Uterus (tissue), 3 donors: ENCODE measurements at regions not wholly inside any gene's neighbourhood (a gene's known extent, or its start where the extent isn't known, plus 50 kb on each side); places are given as distances from the start of the nearest gene placed in this dataset.

Experiments
- DNase-seq, 2 donors: peaks; one replicate each; pipeline ENCODE4 v3.0.0-alpha.2; 2019 to 2020
- H3K27ac ChIP-seq, 2 donors: fragments of 200-600 bp; sonication (generic); 1 replicate in 1 of 2; 2 replicates in 1 of 2; pipeline ENCODE4 v1.5.1; 2016 to 2018
- H3K27me3 ChIP-seq, 2 donors: fragments of 200-600 bp; sonication (generic); one replicate each; pipeline ENCODE4 v1.5.1; 2018 to 2019; ENCODE audit warnings: control low read depth in 1 of 2
- H3K36me3 ChIP-seq, 2 donors: fragments of 200-600 bp; sonication (generic); one replicate each; pipeline ENCODE4 v1.5.1; 2019; ENCODE audit warnings: control low read depth in 1 of 2
- H3K4me1 ChIP-seq, 2 donors: fragments of 200-600 bp; sonication (generic); one replicate each; pipeline ENCODE4 v1.5.1; 2018 to 2019; ENCODE audit warnings: control low read depth in 1 of 2
- H3K4me3 ChIP-seq, 2 donors: fragments of 200-600 bp; sonication (generic); 1 replicate in 1 of 2; 2 replicates in 1 of 2; pipeline ENCODE4 v1.5.1; 2018 to 2019; ENCODE audit warnings: mild to moderate bottlenecking in 1 of 2
- H3K9me3 ChIP-seq, 2 donors: fragments of 200-600 bp; sonication (generic); one replicate each; pipeline ENCODE4 v1.5.1; 2019; ENCODE audit warnings: control low read depth in 1 of 2
- CTCF ChIP-seq, 4 experiments: fragments of 200-600 bp in 2 of 4; fragments of 450-650 bp in 2 of 4; sonication (generic) in 2 of 4; IDR thresholded peaks; one replicate each; pipeline ENCODE4 v1.5.1; 2016 to 2019; ENCODE audit warnings: antibody characterized with exemption in 4 of 4, mild to moderate bottlenecking in 2 of 4, moderate library complexity in 1 of 4
- POLR2A ChIP-seq, 2 donors: fragments of 450-650 bp; IDR thresholded peaks; one replicate each; pipeline ENCODE4 v1.6.1; 2016; ENCODE audit warnings: antibody characterized with exemption in 2 of 2, mild to moderate bottlenecking in 1 of 2, moderate library complexity in 1 of 2
- intact Hi-C: fragments of 100-400 bp; cut with DNase I; formaldehyde crosslinking; loops from one replicate; pipeline ENCODE4 v1.15.1; 2023; ENCODE audit warnings: low total_unique reads
- donor health status: DM: yes; HTN: yes; CAD: no.

DNA sequence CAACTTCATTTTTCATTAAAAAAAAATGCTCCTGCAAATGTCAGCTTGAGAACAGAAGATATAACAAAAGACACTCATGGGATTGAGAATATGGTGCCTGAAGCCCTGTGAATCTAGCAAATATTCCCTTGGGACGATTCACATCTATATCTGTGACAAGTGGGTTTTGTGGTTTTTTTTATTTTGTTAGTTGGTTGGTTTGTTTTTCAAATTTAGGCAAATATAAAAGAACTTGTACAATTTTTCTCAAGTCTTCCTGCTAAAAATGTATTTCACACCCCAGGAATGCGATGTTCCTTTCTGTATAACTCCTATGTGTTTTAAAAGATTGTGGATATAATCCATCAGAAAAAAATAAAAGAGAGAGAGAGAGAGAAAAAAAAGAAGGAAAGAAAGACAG lies 1061.8 kb upstream of the ARRDC3 start:
- no peaks in the 10 kb centered on the region for H3K27me3 ChIP-seq
- H3K27ac ChIP-seq = no peak overlapping the region
- intact Hi-C loops = no loop called here
- DNase-seq = no peak
- no peaks in the 10 kb centered on the region for H3K4me1 ChIP-seq
- TF ChIP-seq CTCF (IDR thresholded peaks at IDR 0.05) = no peak
- no peak for TF ChIP-seq POLR2A (IDR thresholded peaks at IDR 0.05)
- no peaks in the 10 kb centered on the region for H3K36me3 ChIP-seq
- no peak overlapping the region for H3K4me3 ChIP-seq
- no peaks in the 10 kb centered on the region for H3K9me3 ChIP-seq

DNA sequence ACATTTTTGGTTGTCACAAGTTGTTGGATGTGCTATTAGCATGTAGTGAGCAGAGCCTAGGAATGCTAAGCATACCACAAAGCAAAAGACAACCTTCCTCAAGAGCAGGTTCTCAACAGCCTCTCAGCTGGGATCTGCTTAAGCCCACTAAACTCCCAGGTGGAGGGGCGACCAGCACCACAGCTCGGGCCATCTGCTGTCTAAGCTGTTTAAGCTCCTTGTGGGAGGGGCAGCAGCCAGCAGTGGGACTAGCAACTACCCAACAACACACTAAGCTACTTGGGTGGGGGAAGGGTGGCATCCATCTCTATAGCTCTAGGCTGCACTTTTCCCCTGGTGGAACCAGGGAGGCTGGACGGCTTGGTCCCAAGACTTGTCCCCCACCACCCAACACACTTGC lies 1052.7 kb upstream of the ARRDC3 start:
- no peak for TF ChIP-seq CTCF (IDR thresholded peaks at IDR 0.05)
- TF ChIP-seq POLR2A (IDR thresholded peaks at IDR 0.05) = no peak
- Histone ChIP-seq H3K36me3 (no peaks in the 10 kb centered on the region), H3K4me1 (no peaks in the 10 kb centered on the region), H3K4me3 (no peak overlapping the region), H3K9me3 (no peaks in the 10 kb centered on the region), H3K27me3 (no peaks in the 10 kb centered on the region), H3K27ac (no peak overlapping the region)
- intact Hi-C loops = no loop called here
- no peak for DNase-seq

DNA sequence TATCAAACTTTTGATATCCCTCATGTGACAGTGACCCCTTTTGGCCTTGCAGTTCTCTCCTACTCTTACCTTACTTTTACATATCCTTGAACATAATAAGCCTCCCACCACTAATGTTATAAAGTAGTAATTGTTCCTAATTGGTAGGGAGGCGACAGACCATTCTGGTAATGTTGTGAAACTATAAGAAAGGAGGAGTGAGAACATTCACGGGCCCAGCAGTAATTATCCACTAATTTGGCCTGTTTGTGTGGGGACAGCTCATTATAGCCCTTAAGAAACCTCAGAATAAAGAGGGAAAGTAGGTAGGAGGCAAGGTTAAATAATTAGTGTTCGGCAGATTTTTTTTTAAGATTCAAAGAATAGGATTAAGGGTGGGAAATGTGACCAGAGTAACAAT lies 1046.5 kb upstream of the ARRDC3 start:
- Histone ChIP-seq H3K27ac (no peak overlapping the region), H3K9me3 (no peaks in the 10 kb centered on the region), H3K36me3 (no peaks in the 10 kb centered on the region), H3K4me3 (no peak overlapping the region), H3K27me3 (no peaks in the 10 kb centered on the region), H3K4me1 (no peaks in the 10 kb centered on the region)
- intact Hi-C loops = no loop called here
- DNase-seq = no peak
- TF ChIP-seq CTCF (IDR thresholded peaks at IDR 0.05) (no peak), POLR2A (IDR thresholded peaks at IDR 0.05) (no peak)

- intact Hi-C loops = no loop called here
- H3K36me3 ChIP-seq = no peaks in the 10 kb centered on the region
- no peak overlapping the region for H3K27ac ChIP-seq
- H3K9me3 ChIP-seq = no peaks in the 10 kb centered on the region
- TF ChIP-seq POLR2A (IDR thresholded peaks at IDR 0.05) = no peak
- TF ChIP-seq CTCF (IDR thresholded peaks at IDR 0.05) = no peak
- no peak overlapping the region for H3K4me3 ChIP-seq
- no peak for DNase-seq
- H3K27me3 ChIP-seq = no peaks in the 10 kb centered on the region
- H3K4me1 ChIP-seq = no peaks in the 10 kb centered on the region
Observed at GRCh38 chr5:92428415-92428814, 1045.3 kb upstream of the ARRDC3 start.

DNA sequence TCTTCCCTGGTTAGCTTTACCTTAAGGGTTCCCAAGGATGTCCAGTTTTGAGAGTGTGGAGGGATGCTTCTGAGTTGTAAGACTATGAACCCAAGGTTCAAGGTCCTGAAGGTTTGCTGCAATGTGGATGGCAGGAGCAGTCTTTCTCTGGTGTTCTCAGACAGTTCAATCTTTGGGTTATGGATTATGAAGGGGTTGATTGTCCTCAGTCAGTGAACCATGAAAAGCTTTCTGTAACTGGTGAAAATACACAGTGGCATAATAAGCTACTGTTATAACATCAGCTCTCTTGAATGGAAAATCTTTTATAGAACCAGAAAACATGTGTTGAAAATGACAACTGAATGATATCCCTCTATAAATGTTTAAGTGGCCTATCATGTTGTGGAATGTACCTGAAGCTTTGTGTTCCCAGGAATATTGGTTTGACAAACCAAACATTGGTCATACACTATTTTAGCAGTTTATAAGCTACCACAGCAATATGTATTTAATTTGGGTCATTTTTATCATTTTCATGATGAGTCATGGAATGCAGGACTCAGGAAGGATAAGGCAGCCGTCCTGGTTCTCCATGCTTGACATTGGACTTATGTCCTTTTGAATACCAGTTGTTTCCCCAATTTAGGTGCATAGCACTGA lies 1041.8 kb upstream of the ARRDC3 start:
- H3K27me3 ChIP-seq = no peaks in the 10 kb centered on the region
- no peaks in the 10 kb centered on the region for H3K9me3 ChIP-seq
- TF ChIP-seq POLR2A (IDR thresholded peaks at IDR 0.05) (no peak), CTCF (IDR thresholded peaks at IDR 0.05) (no peak)
- H3K4me1 ChIP-seq = no peaks in the 10 kb centered on the region
- no peak overlapping the region for H3K27ac ChIP-seq
- intact Hi-C loops = no loop called here
- no peak for DNase-seq
- H3K36me3 ChIP-seq = no peaks in the 10 kb centered on the region
- H3K4me3 ChIP-seq = no peak overlapping the region
